Upper lobe of left lung (tissue), 6 donors: ENCODE measurements at regions not wholly inside any gene's neighbourhood (a gene's known extent, or its start where the extent isn't known, plus 50 kb on each side); places are given as distances from the start of the nearest gene placed in this dataset.

ENCODE experiments used
- ATAC-seq, 2 donors: fragments of 200-7000 bp; cut with Tn5 transposase; one replicate each; pipeline ENCODE4 v1.9.1; 2022; ENCODE audit warnings: mild to moderate bottlenecking in 2 of 2, moderate library complexity in 2 of 2; ENCODE audit not compliant: low FRiP score in 2 of 2
- DNase-seq, 2 donors: peaks; one replicate each; pipeline ENCODE4 v3.0.0-alpha.2; 2019 to 2020
- H3K27ac ChIP-seq, 4 donors: fragments of 200-600 bp; sonication (generic); one replicate each; pipeline ENCODE4 v1.5.1; 2016 to 2019
- H3K27me3 ChIP-seq, 4 donors: fragments of 200-600 bp; sonication (generic); one replicate each; pipeline ENCODE4 v1.5.1; 2017 to 2019
- H3K36me3 ChIP-seq, 4 donors: fragments of 200-600 bp; sonication (generic); one replicate each; pipeline ENCODE4 v1.5.1; 2016 to 2019
- H3K4me1 ChIP-seq, 4 donors: fragments of 200-600 bp; sonication (generic); one replicate each; pipeline ENCODE4 v1.5.1; 2018 to 2019
- H3K4me3 ChIP-seq, 4 donors: fragments of 200-600 bp; sonication (generic); one replicate each; pipeline ENCODE4 v1.5.1; 2017 to 2019; ENCODE audit warnings: mild to moderate bottlenecking in 2 of 4, moderate library complexity in 1 of 4
- H3K9me3 ChIP-seq, 4 donors: fragments of 200-600 bp; sonication (generic); one replicate each; pipeline ENCODE4 v1.5.1; 2018 to 2019
- EP300 ChIP-seq, 4 donors: sonication (generic); formaldehyde crosslinking; IDR thresholded peaks; one replicate each; pipeline ENCODE4 v1.5.1; 2017; ENCODE audit warnings: antibody characterized with exemption in 4 of 4, control low read depth in 2 of 4
- POLR2A ChIP-seq, 4 donors: fragments of 450-650 bp; IDR thresholded peaks; one replicate each; pipeline ENCODE4 v1.5.1; 2016 to 2017; ENCODE audit warnings: antibody characterized with exemption in 4 of 4, mild to moderate bottlenecking in 2 of 4
- POLR2AphosphoS5 ChIP-seq, 2 donors: sonication (generic); formaldehyde crosslinking; IDR thresholded peaks; one replicate each; pipeline ENCODE4 v1.5.1; 2017; ENCODE audit warnings: antibody characterized with exemption in 2 of 2
- WGBS, 2 donors: methylation state at CpG; one replicate each; pipeline ENCODE4 v1.1.5; 2017 to 2018; 5-methylcytosine and 5-hydroxymethylcytosine counted together
- TF ChIP-seq, protein P1 (sequence below), 6 experiments: fragments of 450-650 bp in 4 of 6; fragments of 200-600 bp in 2 of 6; sonication (generic) in 2 of 6; IDR thresholded peaks; one replicate each; pipeline ENCODE4 v1.5.1; 2016 to 2019; ENCODE audit warnings: antibody characterized with exemption in 6 of 6
- donor health status: DM: no; HTN: no; CAD: no; lungs with moderate emphysema.
- donor health status: DM: no; HTN: yes; CAD: no; lungs with severe emphysema.

DNA sequence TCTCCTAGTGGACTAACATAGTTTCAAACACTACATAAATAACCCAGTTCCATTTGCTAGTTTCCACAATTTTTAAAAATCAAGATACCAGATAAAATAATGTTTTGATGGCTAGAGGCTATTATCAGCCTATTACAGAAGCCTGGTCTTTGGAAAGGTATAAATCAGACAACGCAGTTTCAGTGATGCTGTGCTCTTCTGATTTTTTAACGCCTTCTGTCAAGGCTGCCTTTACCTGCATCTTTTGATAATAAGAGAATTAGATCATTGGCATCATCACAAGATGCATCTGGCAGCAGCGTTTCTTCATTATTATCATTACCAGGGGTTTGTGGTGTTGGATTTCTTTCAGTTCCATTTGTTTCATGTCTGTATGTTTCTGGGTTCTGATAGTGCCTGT is 268.7 kb downstream of the MTX2 start:
- no peak for DNase-seq
- no peak for ATAC-seq
- no peak for TF ChIP-seq EP300 (IDR thresholded peaks at IDR 0.05)
- no peak for TF ChIP-seq POLR2AphosphoS5 (IDR thresholded peaks at IDR 0.05)
- no peak for TF ChIP-seq POLR2A (IDR thresholded peaks at IDR 0.05)
- TF ChIP-seq, protein P1, sequence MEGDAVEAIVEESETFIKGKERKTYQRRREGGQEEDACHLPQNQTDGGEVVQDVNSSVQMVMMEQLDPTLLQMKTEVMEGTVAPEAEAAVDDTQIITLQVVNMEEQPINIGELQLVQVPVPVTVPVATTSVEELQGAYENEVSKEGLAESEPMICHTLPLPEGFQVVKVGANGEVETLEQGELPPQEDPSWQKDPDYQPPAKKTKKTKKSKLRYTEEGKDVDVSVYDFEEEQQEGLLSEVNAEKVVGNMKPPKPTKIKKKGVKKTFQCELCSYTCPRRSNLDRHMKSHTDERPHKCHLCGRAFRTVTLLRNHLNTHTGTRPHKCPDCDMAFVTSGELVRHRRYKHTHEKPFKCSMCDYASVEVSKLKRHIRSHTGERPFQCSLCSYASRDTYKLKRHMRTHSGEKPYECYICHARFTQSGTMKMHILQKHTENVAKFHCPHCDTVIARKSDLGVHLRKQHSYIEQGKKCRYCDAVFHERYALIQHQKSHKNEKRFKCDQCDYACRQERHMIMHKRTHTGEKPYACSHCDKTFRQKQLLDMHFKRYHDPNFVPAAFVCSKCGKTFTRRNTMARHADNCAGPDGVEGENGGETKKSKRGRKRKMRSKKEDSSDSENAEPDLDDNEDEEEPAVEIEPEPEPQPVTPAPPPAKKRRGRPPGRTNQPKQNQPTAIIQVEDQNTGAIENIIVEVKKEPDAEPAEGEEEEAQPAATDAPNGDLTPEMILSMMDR (IDR thresholded peaks at IDR 0.05), result no peak
- Histone ChIP-seq H3K36me3 (no peaks in the 10 kb centered on the region), H3K4me1 (peaks cover 0 to 4% (median 2%) of the 10 kb centered on the region in 4 donors), H3K4me3 (no peak overlapping the region), H3K27ac (no peak overlapping the region), H3K27me3 (no peaks in the 10 kb centered on the region), H3K9me3 (no peaks in the 10 kb centered on the region)
- 91 to 94% methylated on average over 3 of the region's 3 CpGs for WGBS, 2 donors

DNA sequence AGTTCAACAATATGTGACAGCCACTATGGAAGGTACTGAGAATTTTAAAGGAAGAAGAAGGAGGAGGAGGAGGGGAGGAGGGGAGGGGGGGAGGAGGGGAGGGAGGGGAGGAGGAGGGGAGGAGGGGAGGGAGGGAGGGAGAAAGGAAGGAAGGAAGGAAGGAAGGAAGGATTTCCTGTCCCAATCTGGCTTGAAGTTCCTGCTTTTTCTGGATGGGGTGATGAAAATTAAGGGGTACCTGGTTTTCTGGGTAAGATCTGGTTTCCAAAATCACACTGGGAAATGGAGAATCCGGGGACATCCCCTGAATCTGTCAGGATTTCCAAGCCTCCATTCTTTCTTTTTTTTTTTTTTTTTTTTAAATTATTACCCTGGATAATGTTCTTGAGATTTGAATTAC is 271.8 kb downstream of the MTX2 start:
- 74 to 79% methylated on average over 1 of the region's 1 CpG for WGBS, 2 donors
- Histone ChIP-seq H3K27ac (no peak overlapping the region), H3K4me3 (no peak overlapping the region), H3K27me3 (no peaks in the 10 kb centered on the region), H3K9me3 (no peaks in the 10 kb centered on the region), H3K36me3 (no peaks in the 10 kb centered on the region), H3K4me1 (no peaks in the 10 kb centered on the region)
- TF ChIP-seq POLR2AphosphoS5 (IDR thresholded peaks at IDR 0.05) (no peak), EP300 (IDR thresholded peaks at IDR 0.05) (no peak), POLR2A (IDR thresholded peaks at IDR 0.05) (no peak)
- TF ChIP-seq, protein P1 (IDR thresholded peaks at IDR 0.05), result no peak
- ATAC-seq (no peak), DNase-seq (no peak)

DNA sequence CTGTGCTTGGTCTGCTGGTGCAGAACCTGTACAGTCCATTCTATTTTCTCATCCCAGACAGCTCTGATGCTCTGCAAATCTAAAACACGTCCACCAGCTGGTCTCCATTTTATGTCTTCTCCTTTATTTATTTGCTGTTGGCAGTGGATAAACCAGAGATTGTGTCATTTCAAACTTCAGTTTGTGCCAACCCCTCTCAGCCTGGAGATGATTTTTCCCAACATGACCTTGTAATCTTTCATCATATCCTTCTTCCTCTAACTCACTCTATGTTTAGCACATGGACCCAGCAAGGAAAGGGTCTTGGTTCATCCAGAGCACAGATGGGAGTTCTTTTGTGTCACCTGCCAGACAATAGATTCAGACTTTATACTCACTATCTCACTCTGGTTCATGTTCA is 273.2 kb downstream of the MTX2 start:
- H3K36me3 ChIP-seq, result no peaks in the 10 kb centered on the region
- no peaks in the 10 kb centered on the region for H3K27me3 ChIP-seq
- H3K4me3 ChIP-seq, result no peak overlapping the region
- H3K27ac ChIP-seq, result no peak overlapping the region
- no peak for TF ChIP-seq POLR2A (IDR thresholded peaks at IDR 0.05)
- no peaks in the 10 kb centered on the region for H3K4me1 ChIP-seq
- no peak for DNase-seq
- no peaks in the 10 kb centered on the region for H3K9me3 ChIP-seq
- WGBS, 2 donors, result 44 to 50% methylated on average over 1 of the region's 1 CpG
- ATAC-seq, result peak in 1 of 2 donors; percentile 12

DNA sequence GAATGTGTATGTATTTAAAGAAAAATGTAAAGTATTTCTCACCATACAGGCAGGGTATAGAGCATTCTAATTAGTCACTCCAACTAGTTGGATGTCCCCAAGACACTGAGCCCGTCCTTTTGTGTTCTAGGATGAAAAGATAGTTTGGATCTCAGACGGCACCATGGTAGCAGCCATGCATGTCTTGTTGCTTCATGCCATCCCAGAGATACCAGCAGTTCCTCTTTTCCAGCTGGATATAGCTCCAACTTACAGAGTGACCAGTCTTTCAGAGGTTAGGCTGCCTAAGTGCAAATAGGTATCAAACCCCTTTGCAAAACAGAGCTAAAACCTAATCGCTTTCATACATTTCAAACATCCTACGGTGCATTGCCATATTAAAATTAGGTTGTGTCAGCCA is 275.3 kb downstream of the MTX2 start:
- Histone ChIP-seq H3K4me3 (no peak overlapping the region), H3K27me3 (no peaks in the 10 kb centered on the region), H3K9me3 (no peaks in the 10 kb centered on the region), H3K36me3 (no peaks in the 10 kb centered on the region), H3K4me1 (no peaks in the 10 kb centered on the region), H3K27ac (no peak overlapping the region)
- WGBS, 2 donors, result 95% methylated on average over 4 of the region's 4 CpGs
- ATAC-seq (no peak), DNase-seq (no peak)
- TF ChIP-seq, protein P1 (IDR thresholded peaks at IDR 0.05), result no peak
- no peak for TF ChIP-seq EP300 (IDR thresholded peaks at IDR 0.05)
- TF ChIP-seq POLR2A (IDR thresholded peaks at IDR 0.05), result no peak
- TF ChIP-seq POLR2AphosphoS5 (IDR thresholded peaks at IDR 0.05), result no peak

DNA sequence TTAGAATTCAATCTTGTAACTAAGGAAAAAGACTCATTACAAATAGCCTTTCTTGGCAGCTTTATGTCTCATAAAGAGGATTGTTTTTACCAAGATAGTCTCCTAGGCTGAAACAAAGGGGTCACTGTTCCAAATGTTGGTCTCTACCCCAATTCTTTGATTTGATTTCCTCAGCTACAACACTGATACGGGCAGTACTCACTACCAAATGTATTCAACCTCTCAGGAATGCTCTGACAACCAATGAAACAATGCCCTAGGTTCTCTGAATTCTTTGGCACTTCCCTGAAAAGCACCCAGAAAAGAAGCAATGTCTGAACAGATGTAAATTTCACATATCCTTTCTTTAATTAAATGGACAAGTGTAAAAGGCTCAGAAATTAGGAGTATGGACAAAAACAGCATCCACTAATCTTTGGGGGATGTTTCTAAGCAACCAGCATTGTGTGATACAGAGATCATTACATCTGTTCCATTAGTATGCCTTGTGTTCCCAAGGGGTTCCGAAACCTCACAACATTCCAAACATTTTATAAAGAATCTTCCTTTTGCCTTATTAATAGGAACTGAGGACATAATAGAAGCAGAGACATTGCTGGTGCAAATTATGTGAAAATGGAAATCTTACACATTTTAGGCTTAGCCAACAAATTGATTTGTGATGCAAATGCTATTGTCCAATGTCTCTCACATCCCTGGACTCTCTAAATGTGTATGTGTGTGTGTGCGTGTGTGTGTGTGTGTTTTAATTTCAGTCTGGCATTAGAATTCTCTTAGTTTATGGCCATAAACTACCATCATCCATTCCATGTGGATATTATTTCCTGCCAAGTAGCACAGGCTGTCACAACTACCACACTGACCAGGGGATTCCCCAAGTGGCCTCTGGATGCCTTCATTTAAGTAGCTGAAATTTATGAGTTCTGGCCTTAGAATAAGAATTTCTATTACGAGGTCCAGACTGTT is 276.0 kb downstream of the MTX2 start:
- Histone ChIP-seq H3K27me3 (no peaks in the 10 kb centered on the region), H3K36me3 (no peaks in the 10 kb centered on the region), H3K27ac (no peak overlapping the region), H3K4me1 (no peaks in the 10 kb centered on the region), H3K9me3 (no peaks in the 10 kb centered on the region), H3K4me3 (no peak overlapping the region)
- ATAC-seq, result peak in 1 of 2 donors; percentile 48
- 65 to 79% methylated on average over 4 of the region's 4 CpGs for WGBS, 2 donors
- TF ChIP-seq POLR2A (IDR thresholded peaks at IDR 0.05) (no peak), POLR2AphosphoS5 (IDR thresholded peaks at IDR 0.05) (no peak), EP300 (IDR thresholded peaks at IDR 0.05) (no peak)
- TF ChIP-seq, protein P1 (IDR thresholded peaks at IDR 0.05), result no peak
- DNase-seq, result no peak
